Activated gamma-delta T cell treated with Interleukin-2 at 50 U/mL for 16 hours (primary cell): ENCODE measurements at regions not wholly inside any gene's neighbourhood (a gene's known extent, or its start where the extent isn't known, plus 50 kb on each side); places are given as distances from the start of the nearest gene placed in this dataset.
"Not testable (repeated sequence)": the region's sequence is repeated elsewhere in the genome, so short reads cannot be mapped to it uniquely, and the experiment has no call there.

Experiments
- DNase-seq: peaks from one replicate; pipeline ENCODE4 v3.0.0-alpha.2; 2020

DNA sequence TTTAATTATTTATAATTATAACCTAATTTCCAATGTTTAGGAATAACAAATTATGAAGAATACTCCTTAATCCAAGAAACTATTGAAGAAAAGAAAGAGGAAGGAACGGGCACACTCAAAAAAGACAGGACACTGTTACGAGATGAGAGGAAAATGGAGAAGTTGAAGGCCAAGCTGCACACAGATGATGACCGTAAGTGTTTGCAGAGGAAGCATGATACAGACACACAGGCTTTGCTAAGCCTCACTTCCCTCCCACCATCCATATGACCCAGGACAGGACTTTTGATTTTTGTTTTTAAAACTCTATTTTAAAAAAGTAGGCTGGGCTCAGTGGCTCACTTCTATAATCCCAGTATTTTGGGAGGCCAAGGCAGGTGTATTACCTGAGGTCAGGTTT lies 389.4 kb upstream of the TPM1 start:
- DNase-seq: no peak

GRCh38 chr15:62656071-62656470 lies 386.5 kb upstream of the TPM1 start:
- DNase-seq: no peak

DNA sequence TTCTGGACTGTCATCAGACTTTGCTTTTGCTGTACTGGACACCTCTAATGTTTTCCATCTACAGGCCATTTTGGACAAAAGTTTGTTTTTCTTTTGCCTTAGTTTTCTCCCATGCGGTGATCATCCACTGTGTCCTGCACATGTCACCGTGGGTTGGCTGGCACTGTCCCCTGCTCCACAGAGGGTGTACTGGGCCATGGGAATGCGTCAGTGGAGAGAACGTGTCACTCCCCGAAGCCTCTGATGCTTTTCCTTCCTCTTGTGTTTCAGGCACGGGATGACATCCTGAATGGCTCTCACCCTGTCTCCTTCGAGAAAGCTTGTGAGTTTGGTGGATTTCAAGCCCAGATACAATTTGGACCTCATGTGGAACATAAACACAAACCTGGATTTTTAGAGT lies 385.0 kb upstream of the TPM1 start:
- DNase-seq: not testable (repeated sequence)

DNA sequence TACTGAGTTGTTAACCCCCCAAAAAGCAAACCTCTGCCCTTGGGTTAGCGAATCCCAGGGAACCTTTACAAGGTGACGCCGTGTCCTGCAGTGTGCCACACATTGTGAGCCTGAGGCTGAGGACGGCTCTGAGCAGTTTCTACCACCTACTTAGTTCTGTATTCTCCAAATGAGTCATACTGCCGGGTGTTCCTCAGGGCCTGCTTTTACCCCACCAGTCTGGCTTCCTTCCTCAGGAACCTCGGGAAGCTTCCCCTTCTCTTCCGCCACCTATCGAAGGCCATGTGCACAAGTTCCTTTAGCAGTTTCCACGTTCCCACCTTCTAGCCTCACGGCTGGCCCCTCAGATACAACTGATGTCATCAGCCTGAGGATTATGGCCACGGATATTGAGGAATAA lies 384.0 kb upstream of the TPM1 start:
- DNase-seq: no peak

DNA sequence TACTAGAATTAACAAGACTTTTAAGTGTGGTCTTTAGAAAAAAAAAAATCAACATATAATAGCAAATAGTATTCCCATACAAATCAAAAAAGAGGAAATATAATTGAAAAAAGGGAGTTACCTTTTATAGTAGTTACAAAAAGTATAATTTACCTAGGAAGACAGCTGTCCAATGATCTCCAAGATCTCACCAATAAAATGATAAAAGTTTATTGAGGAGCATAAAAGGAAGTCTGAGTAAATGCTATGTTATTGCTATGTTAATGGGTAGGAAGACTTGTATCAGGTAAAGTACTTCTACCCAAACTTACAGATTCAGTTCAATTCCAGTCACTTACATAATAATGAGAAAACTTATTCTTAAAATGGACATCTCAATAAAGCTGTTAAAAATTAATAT lies 379.0 kb upstream of the TPM1 start:
- no peak for DNase-seq

- no peak for DNase-seq
Observed at GRCh38 chr15:62665449-62665848, 377.1 kb upstream of the TPM1 start.

DNA sequence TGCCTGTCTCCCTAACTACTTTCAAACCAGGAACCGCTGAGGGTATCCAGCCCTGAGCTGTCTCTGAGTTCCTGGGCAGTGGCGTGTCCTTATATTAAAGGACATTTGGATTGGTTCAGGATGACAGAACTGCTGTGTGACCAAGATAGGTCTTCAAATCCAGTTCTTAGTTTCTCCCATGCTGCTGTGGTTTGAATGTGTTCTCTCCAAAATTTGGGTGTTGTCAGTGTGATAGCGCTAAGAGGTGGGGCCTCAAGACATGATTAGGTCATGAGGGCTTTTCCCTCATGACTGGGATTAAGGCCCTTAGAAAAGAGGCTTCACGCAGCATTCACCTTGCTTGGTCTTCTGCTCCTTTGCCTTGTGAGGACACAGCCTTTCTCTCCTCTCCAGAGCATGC lies 376.5 kb upstream of the TPM1 start:
- no peak for DNase-seq

DNA sequence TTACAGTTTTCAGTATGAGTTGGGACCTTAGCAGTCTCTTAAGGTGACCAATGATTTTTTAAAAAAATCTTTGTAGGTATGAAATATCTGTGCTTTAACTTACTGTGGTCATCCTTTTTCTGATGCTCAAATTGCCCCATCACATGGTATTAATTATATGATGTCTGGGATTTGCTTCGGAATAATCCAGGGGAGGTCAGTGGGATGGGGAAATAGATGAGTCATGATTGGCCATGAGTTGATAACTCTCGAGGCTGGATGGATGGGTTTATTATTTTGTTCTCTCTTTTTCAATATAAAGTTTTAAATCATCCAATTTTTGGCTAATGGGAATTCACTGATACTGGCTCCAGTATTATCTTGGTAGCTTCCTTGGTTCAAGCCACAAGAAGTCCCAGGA lies 370.3 kb upstream of the TPM1 start:
- no peak for DNase-seq

- DNase-seq: no peak
Observed at GRCh38 chr15:62676891-62677290, 365.7 kb upstream of the TPM1 start.

GRCh38 chr15:62681939-62682896 lies 360.3 kb upstream of the TPM1 start:
- no peak for DNase-seq

- not testable (repeated sequence) for DNase-seq
Observed at GRCh38 chr15:62683192-62683591, 359.4 kb upstream of the TPM1 start.

- DNase-seq: no peak
Observed at GRCh38 chr15:62684123-62684808, 358.3 kb upstream of the TPM1 start.

- no peak for DNase-seq
Observed at GRCh38 chr15:62691008-62691407, 351.5 kb upstream of the TPM1 start.

- DNase-seq: no peak
Observed at GRCh38 chr15:62697636-62698035, 344.9 kb upstream of the TPM1 start.

GRCh38 chr15:62698646-62699045 lies 343.9 kb upstream of the TPM1 start:
- no peak for DNase-seq

DNA sequence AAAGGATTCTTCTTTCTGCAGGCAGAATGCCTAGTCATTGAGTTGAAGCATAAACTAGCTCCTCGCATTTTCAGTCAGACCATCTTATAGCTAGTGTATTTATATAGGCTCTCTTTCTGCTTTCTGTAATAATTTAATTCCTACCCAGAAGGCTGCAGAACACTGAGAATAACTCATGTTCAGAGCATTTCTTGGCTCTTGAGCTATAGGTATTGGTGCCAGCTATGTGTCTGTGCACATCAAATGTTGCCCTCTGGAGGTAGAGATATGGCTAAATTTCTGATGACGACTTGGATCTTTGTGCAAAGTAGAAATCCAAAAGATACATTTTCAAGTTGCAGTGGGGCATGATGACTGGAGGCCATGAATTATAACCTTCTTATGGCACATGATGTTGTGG lies 336.2 kb upstream of the TPM1 start:
- DNase-seq: no peak

DNA sequence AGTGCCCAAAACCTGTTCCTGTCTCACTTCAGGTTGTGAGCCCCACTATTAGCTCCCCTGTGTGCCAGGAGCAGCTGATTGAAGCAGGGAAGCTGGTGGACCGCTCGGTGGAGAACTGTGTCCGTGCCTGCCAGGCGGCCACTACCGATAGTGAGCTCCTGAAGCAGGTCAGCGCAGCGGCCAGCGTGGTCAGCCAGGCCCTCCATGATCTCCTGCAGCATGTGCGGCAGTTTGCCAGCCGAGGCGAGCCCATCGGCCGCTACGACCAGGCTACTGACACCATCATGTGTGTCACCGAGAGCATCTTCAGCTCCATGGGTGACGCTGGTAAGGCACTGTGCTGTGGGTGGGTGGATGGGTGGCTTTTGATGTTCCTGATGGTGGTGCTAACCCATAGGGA lies 334.1 kb upstream of the TPM1 start:
- no peak for DNase-seq

- DNase-seq: no peak
Observed at GRCh38 chr15:62709261-62709660, 333.3 kb upstream of the TPM1 start.

GRCh38 chr15:62711691-62712454 lies 330.7 kb upstream of the TPM1 start:
- no peak for DNase-seq

- no peak for DNase-seq
Observed at GRCh38 chr15:62712455-62712839, 330.1 kb upstream of the TPM1 start.

GRCh38 chr15:62715946-62716345 lies 326.6 kb upstream of the TPM1 start:
- no peak for DNase-seq

- no peak for DNase-seq
Observed at GRCh38 chr15:62717496-62717895, 325.1 kb upstream of the TPM1 start.

- no peak for DNase-seq
Observed at GRCh38 chr15:62719316-62719715, 323.2 kb upstream of the TPM1 start.

DNA sequence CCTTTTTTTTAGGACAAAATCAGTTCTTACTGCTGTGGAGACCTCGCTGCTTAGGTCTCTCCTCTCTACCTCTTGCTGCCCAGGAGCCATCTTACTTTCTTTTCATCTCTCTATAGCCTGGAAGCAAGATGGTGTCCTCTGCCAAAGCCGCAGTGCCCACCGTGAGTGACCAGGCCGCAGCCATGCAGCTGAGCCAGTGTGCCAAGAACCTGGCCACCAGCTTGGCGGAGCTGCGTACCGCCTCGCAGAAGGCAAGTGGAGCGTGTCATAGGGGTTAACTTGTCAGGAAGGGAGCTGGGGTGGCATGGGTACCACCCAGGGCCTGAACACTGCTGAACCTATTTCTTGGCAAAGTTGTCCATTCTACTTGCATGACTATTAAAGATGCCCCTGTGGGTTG lies 320.3 kb upstream of the TPM1 start:
- DNase-seq: no peak
